K562 (cell line): ENCODE measurements at regions not wholly inside any gene's neighbourhood (a gene's known extent, or its start where the extent isn't known, plus 50 kb on each side); places are given as distances from the start of the nearest gene placed in this dataset.
A peak's percentile ranks its signal among the peaks of the same experiment; 100 is the strongest.

Experiments used
- ATAC-seq: fragments of 200-7000 bp; cut with Tn5 transposase; 3 replicates; pipeline ENCODE4 v1.9.1; 2020; ENCODE audit warnings: moderate library complexity
- BruUV-seq: library from RNA; stranded (reverse); fragments of 400-500 nt; replicated peaks from 2 replicates; lab custom pipeline; 2021; lab: Mats Ljungman, UMichigan
- CTCF ChIA-PET: fragments of 300-600 bp; formaldehyde crosslinking; extraction: SDS; loops from one replicate; lab custom pipeline; 2021; ENCODE audit warnings: low intra/inter-chr PET ratio; lab: Yijun Ruan, JAX
- POLR2A ChIA-PET: fragments of 300-600, 350-650 bp; sonication (Branson Sonifier 250); formaldehyde crosslinking; extraction: SDS; loops from one replicate; lab custom pipeline; 2021; ENCODE audit warnings: antibody characterized with exemption, inconsistent platforms; lab: Yijun Ruan, JAX
- DNase-seq, 4 experiments: peaks; one replicate each; pipeline versions ENCODE4 v3.0.0 to v3.0.0-alpha.2; 2011 to 2018; ENCODE audit warnings: low spot score in 3 of 4, mixed read lengths in 3 of 4; ENCODE audit errors: extremely low read depth in 1 of 4
- FAIRE-seq: peaks from 2 replicates; lab custom pipeline; 2011; peaks lifted over from hg19 to GRCh38; lab: Jason Lieb, UNC
- H2AFZ ChIP-seq: 2 replicates; pipeline ENCODE4 v1.6.0; 2011; ENCODE audit warnings: low read depth, low read length, control low read depth, inconsistent platforms
- H3K27ac ChIP-seq: fragments of 200-600 bp; 3 replicates; pipeline ENCODE4 v1.8.0; 2011; ENCODE audit warnings: low read depth, mild to moderate bottlenecking, control low read depth, inconsistent platforms, low read length, moderate library complexity, mixed read lengths; ENCODE audit errors: extremely low read depth
- H3K27me3 ChIP-seq, 2 experiments: fragments of 300-600 bp in 1 of 2; 2 replicates in 1 of 2; 3 replicates in 1 of 2; pipeline versions ENCODE4 v1.6.0 to v1.8.0; 2011; ENCODE audit warnings: inconsistent platforms in 2 of 2, low read length in 2 of 2, mild to moderate bottlenecking in 1 of 2, mixed read lengths in 1 of 2, moderate library complexity in 1 of 2; ENCODE audit not compliant: control insufficient read depth in 2 of 2, insufficient read depth in 2 of 2
- H3K36me3 ChIP-seq: fragments of 300-600 bp; 3 replicates; pipeline ENCODE4 v1.8.0; 2011; ENCODE audit warnings: mild to moderate bottlenecking, low read length, inconsistent platforms; ENCODE audit not compliant: control insufficient read depth, insufficient read depth
- H3K4me1 ChIP-seq, 2 experiments: fragments of 200-600 bp in 1 of 2; replicated peaks in 1 of 2; 2 replicates in 1 of 2; 3 replicates in 1 of 2; pipeline versions ENCODE4 v1.5.1 to v1.8.0; 2011; ENCODE audit warnings: inconsistent platforms in 2 of 2, low read length in 2 of 2, mild to moderate bottlenecking in 1 of 2, mixed read lengths in 1 of 2, moderate library complexity in 1 of 2; ENCODE audit not compliant: control insufficient read depth in 2 of 2, insufficient read depth in 2 of 2
- H3K4me2 ChIP-seq: 2 replicates; pipeline ENCODE4 v1.6.1; 2011; ENCODE audit warnings: low read length, control low read depth, inconsistent platforms, mixed read lengths; ENCODE audit not compliant: insufficient read depth
- H3K4me3 ChIP-seq: fragments of 200-600 bp; sonication (generic), shearing (Covaris generic); 2 replicates; pipeline ENCODE4 v1.5.1; 2016; ENCODE audit warnings: control low read depth, inconsistent platforms
- H3K79me2 ChIP-seq: fragments of 200-600 bp; 3 replicates; pipeline ENCODE4 v1.8.0; 2011; ENCODE audit warnings: low read length, inconsistent platforms; ENCODE audit not compliant: control insufficient read depth, insufficient read depth
- H3K9ac ChIP-seq, 2 experiments: 2 replicates each; pipeline versions ENCODE4 v1.6.0 to v1.6.1; 2011; ENCODE audit warnings: low read depth in 2 of 2, low read length in 2 of 2, control low read depth in 1 of 2, inconsistent platforms in 1 of 2, mild to moderate bottlenecking in 1 of 2, mixed read lengths in 1 of 2; ENCODE audit not compliant: insufficient read depth in 1 of 2
- H3K9me1 ChIP-seq: one replicate; pipeline ENCODE4 v1.6.0; 2011; ENCODE audit warnings: inconsistent platforms, mild to moderate bottlenecking, low read length, moderate library complexity; ENCODE audit not compliant: control insufficient read depth, insufficient read depth
- H3K9me3 ChIP-seq: replicated peaks from 2 replicates; pipeline ENCODE4 v1.5.1; 2011; ENCODE audit warnings: low read depth, low read length, inconsistent platforms; ENCODE audit not compliant: control insufficient read depth, insufficient read depth
- H4K20me1 ChIP-seq: replicated peaks from 2 replicates; pipeline ENCODE4 v1.6.1; 2011; ENCODE audit warnings: low read length, inconsistent platforms, mixed read lengths; ENCODE audit not compliant: control insufficient read depth, insufficient read depth
- CBX8 ChIP-seq: fragments of 200-600 bp; sonication (generic); IDR thresholded peaks from 2 replicates; pipeline ENCODE4 v1.6.1; 2012; ENCODE audit warnings: borderline replicate concordance, mixed run types, low read depth, mild to moderate bottlenecking, moderate library complexity, mixed read lengths, low read length, control low read depth, inconsistent platforms; ENCODE audit not compliant: poor library complexity, severe bottlenecking; ENCODE audit errors: extremely low read depth
- GTF2B ChIP-seq: IDR thresholded peaks from 2 replicates; pipeline ENCODE4 v1.6.1; 2011; ENCODE audit not compliant: insufficient read length; ENCODE audit errors: extremely low read depth
- HDAC2 ChIP-seq: fragments of 450-650 bp; IDR thresholded peaks from 2 replicates; pipeline ENCODE4 v1.6.1; 2016; ENCODE audit warnings: mild to moderate bottlenecking
- KLF1 ChIP-seq: fragments of 450-650 bp; IDR thresholded peaks from 2 replicates; pipeline ENCODE4 v1.6.1; 2016; ENCODE audit warnings: missing genetic modification characterization, missing compliant biosample characterization
- NFIC ChIP-seq: fragments of 450-650 bp; IDR thresholded peaks from 2 replicates; pipeline ENCODE4 v1.6.1; 2017; ENCODE audit warnings: mild to moderate bottlenecking, inconsistent platforms
- POLR2A ChIP-seq: fragments of 450-650 bp; conservative IDR thresholded peaks from 2 replicates; pipeline ENCODE4 v1.6.1; 2016
- RBM39 ChIP-seq: fragments of 200-400 bp; formaldehyde crosslinking; optimal IDR thresholded peaks from 2 replicates; pipeline ENCODE3; 2018; ENCODE audit warnings: low read depth, low read length
- SREBF2 ChIP-seq: sonication (generic); formaldehyde crosslinking; IDR thresholded peaks from 2 replicates; pipeline ENCODE4 v1.4.0; 2020; ENCODE audit warnings: mild to moderate bottlenecking, missing genetic modification reagents
- THAP7 ChIP-seq: fragments of 250-450 bp; sonication (Bioruptor Pico); IDR thresholded peaks from 2 replicates; pipeline ENCODE4 v1.5.0; 2021
- ZNF280A ChIP-seq: fragments of 450-650 bp; IDR thresholded peaks from 2 replicates; pipeline ENCODE4 v1.6.1; 2018; ENCODE audit warnings: mild to moderate bottlenecking, low read depth; ENCODE audit not compliant: partially characterized antibody
- ZNF318 ChIP-seq, 2 experiments: fragments of 450-650 bp; IDR thresholded peaks; 2 replicates each; pipeline ENCODE4 v1.6.1; 2016; ENCODE audit warnings: mild to moderate bottlenecking in 2 of 2, borderline replicate concordance in 1 of 2, low read depth in 1 of 2, moderate library complexity in 1 of 2
- ZNF583 ChIP-seq: fragments of 250-450 bp; sonication (Bioruptor Pico); IDR thresholded peaks from 2 replicates; pipeline ENCODE4 v1.4.0; 2020
- ZNF830 ChIP-seq: fragments of 250-450 bp; sonication (Bioruptor Pico); IDR thresholded peaks from 2 replicates; pipeline ENCODE4 v1.5.0; 2021; ENCODE audit warnings: mild to moderate bottlenecking
- WGBS: fragments of 100-300 bp; shearing (Covaris generic); methylation state at CpG from one replicate; pipeline ENCODE4 v1.1.6; 2016; ENCODE audit warnings: low coverage, mixed read lengths; ENCODE audit not compliant: insufficient coverage; ENCODE audit errors: missing lambda C conversion rate; 5-methylcytosine and 5-hydroxymethylcytosine counted together
- in situ Hi-C: fragments of 300-500 bp; cut with MboI; formaldehyde crosslinking; loops from 4 replicates; pipeline ENCODE4 v1.15.0; 2018; ENCODE audit warnings: inconsistent platforms, mixed read lengths
- intact Hi-C: fragments of 100-400 bp; cut with micrococcal nuclease; formaldehyde crosslinking; loops from 2 replicates; pipeline ENCODE4 v1.14.2; 2022

- no peak overlapping the region for H3K4me2 ChIP-seq
- H3K79me2 ChIP-seq = no peaks in the 10 kb centered on the region
- DNase-seq = peak in 2 of 4 experiments; percentile 57 to 58
- in situ Hi-C loops (no loop called here), intact Hi-C loops (no loop called here)
- H3K27me3 ChIP-seq = peaks cover 12 to 50% of the 10 kb centered on the region in 2 experiments; a peak in 4 of 5 replicates
- WGBS = 4% methylated on average over 4 of the region's 4 CpGs
- FAIRE-seq = no peak
- H3K27ac ChIP-seq = no peak overlapping the region
- no TSS peak for BruUV-seq
- ChIA-PET POLR2A (no interaction called here), CTCF (no interaction called here)
- 0 out of 2 replicates have a peak, but pooled peaks cover 4% of the 10 kb centered on the region for H4K20me1 ChIP-seq
- H3K9ac ChIP-seq = no peak overlapping the region
- no peak overlapping the region for H2AFZ ChIP-seq
- H3K9me3 ChIP-seq = no peaks in the 10 kb centered on the region
- H3K4me3 ChIP-seq = no peak overlapping the region
- ATAC-seq = no peak
- no peaks in the 10 kb centered on the region for H3K9me1 ChIP-seq
- no peaks in the 10 kb centered on the region for H3K4me1 ChIP-seq
- no peaks in the 10 kb centered on the region for H3K36me3 ChIP-seq
- TF ChIP-seq CBX8 (no peak), SREBF2 (CRISPR knock-in tag) (no peak), POLR2A (no peak), ZNF318 (IDR thresholded peaks at IDR 0.05; ENCODE audit: borderline replicate concordance in 1 of 2, low read depth in 1 of 2) (no peak), RBM39 (no peak), KLF1 (tag) (no peak), ZNF583 (CRISPR knock-in tag) (no peak), GTF2B (no peak), HDAC2 (no peak), THAP7 (CRISPR knock-in tag) (no peak), ZNF830 (CRISPR knock-in tag) (no peak), NFIC (0 out of 2 replicates have a peak, but pooled peaks have one; percentile 6), ZNF280A (no peak)
These were observed 57.4 kb upstream of the WNT11 start for GRCh38 chr11:76263657-76264056.
